Keratinocyte (primary cell): ENCODE measurements at regions not wholly inside any gene's neighbourhood (a gene's known extent, or its start where the extent isn't known, plus 50 kb on each side); places are given as distances from the start of the nearest gene placed in this dataset.
A peak's percentile ranks its signal among the peaks of the same experiment; 100 is the strongest.

Source experiments
- DNase-seq: peaks from one replicate; pipeline ENCODE4 v3.0.0-alpha.2; 2011; ENCODE audit warnings: low read depth, missing footprints, low spot score
- FAIRE-seq: peaks from 2 replicates; lab custom pipeline; 2011; peaks lifted over from hg19 to GRCh38; lab: Jason Lieb, UNC
- H2AFZ ChIP-seq: 2 replicates; pipeline ENCODE4 v1.6.0; 2012; ENCODE audit warnings: low read length, control low read depth, inconsistent platforms; ENCODE audit not compliant: control insufficient read depth
- H3K27ac ChIP-seq: 2 replicates; pipeline ENCODE4 v1.5.1; 2011; ENCODE audit warnings: low read length; ENCODE audit not compliant: control insufficient read depth, insufficient read depth
- H3K27me3 ChIP-seq: 3 replicates; pipeline ENCODE4 v1.6.0; 2011; ENCODE audit warnings: low read length; ENCODE audit not compliant: control insufficient read depth, insufficient read depth; ENCODE audit errors: extremely low read depth
- H3K36me3 ChIP-seq, 2 experiments: 2 replicates in 1 of 2; 3 replicates in 1 of 2; pipeline ENCODE4 v1.5.1; 2011; ENCODE audit warnings: low read length in 2 of 2, mild to moderate bottlenecking in 1 of 2; ENCODE audit not compliant: control insufficient read depth in 2 of 2, insufficient read depth in 2 of 2; ENCODE audit errors: extremely low read depth in 1 of 2
- H3K4me1 ChIP-seq: 3 replicates; pipeline ENCODE4 v1.5.1; 2011; ENCODE audit warnings: low read length; ENCODE audit not compliant: control insufficient read depth, insufficient read depth; ENCODE audit errors: extremely low read depth
- H3K4me2 ChIP-seq: 3 replicates; pipeline ENCODE4 v1.6.0; 2011; ENCODE audit warnings: low read depth, low read length; ENCODE audit not compliant: control insufficient read depth, insufficient read depth; ENCODE audit errors: extremely low read depth
- H3K4me3 ChIP-seq, 3 experiments: fragments of 200-600 bp in 1 of 3; sonication (generic) in 1 of 3; 2 replicates in 2 of 3; 3 replicates in 1 of 3; pipeline ENCODE4 v1.5.1; 2011 to 2016; ENCODE audit warnings: low read length in 3 of 3, mild to moderate bottlenecking in 3 of 3, control low read depth in 2 of 3, inconsistent platforms in 1 of 3, low read depth in 1 of 3, mixed read lengths in 1 of 3, mixed run types in 1 of 3, moderate library complexity in 1 of 3; ENCODE audit not compliant: control insufficient read depth in 2 of 3, insufficient read depth in 2 of 3; ENCODE audit errors: extremely low read depth in 1 of 3
- H3K79me2 ChIP-seq: 2 replicates; pipeline ENCODE4 v1.6.0; 2012; ENCODE audit warnings: low read length; ENCODE audit not compliant: control insufficient read depth, insufficient read depth
- H3K9ac ChIP-seq: 3 replicates; pipeline ENCODE4 v1.6.0; 2011; ENCODE audit warnings: low read length; ENCODE audit not compliant: control insufficient read depth, insufficient read depth; ENCODE audit errors: extremely low read depth
- H3K9me1 ChIP-seq: 3 replicates; pipeline ENCODE4 v1.6.0; 2011; ENCODE audit warnings: low read length; ENCODE audit not compliant: control insufficient read depth, insufficient read depth; ENCODE audit errors: extremely low read depth
- H3K9me3 ChIP-seq: 2 replicates; pipeline ENCODE4 v1.5.1; 2012; ENCODE audit warnings: low read depth, low read length; ENCODE audit not compliant: control insufficient read depth
- H4K20me1 ChIP-seq: 3 replicates; pipeline ENCODE4 v1.6.0; 2011; ENCODE audit warnings: low read length; ENCODE audit not compliant: control insufficient read depth, insufficient read depth; ENCODE audit errors: extremely low read depth
- EZH2 ChIP-seq: IDR thresholded peaks from one replicate; pipeline ENCODE4 v1.6.1; 2012; ENCODE audit warnings: inconsistent platforms, mild to moderate bottlenecking, low read length, moderate library complexity
- dilution Hi-C: fragments of 300-500 bp; cut with MboI; formaldehyde crosslinking; loops from one replicate; pipeline ENCODE4 v1.7.0; 2020; ENCODE audit warnings: low sequenced_read_pairs; ENCODE audit not compliant: extremely low pct_ligation_motif_present
- TF ChIP-seq, protein P1 (sequence below), 3 experiments: IDR thresholded peaks in 1 of 3; conservative IDR thresholded peaks in 1 of 3; optimal IDR thresholded peaks in 1 of 3; 2 replicates in 2 of 3; 3 replicates in 1 of 3; pipeline versions ENCODE3 to v1.5.1; 2011; ENCODE audit warnings: low read length in 3 of 3, mild to moderate bottlenecking in 3 of 3, moderate library complexity in 2 of 3, control low read depth in 1 of 3, inconsistent platforms in 1 of 3; ENCODE audit not compliant: insufficient read depth in 2 of 3; ENCODE audit errors: extremely low read depth in 1 of 3

DNA sequence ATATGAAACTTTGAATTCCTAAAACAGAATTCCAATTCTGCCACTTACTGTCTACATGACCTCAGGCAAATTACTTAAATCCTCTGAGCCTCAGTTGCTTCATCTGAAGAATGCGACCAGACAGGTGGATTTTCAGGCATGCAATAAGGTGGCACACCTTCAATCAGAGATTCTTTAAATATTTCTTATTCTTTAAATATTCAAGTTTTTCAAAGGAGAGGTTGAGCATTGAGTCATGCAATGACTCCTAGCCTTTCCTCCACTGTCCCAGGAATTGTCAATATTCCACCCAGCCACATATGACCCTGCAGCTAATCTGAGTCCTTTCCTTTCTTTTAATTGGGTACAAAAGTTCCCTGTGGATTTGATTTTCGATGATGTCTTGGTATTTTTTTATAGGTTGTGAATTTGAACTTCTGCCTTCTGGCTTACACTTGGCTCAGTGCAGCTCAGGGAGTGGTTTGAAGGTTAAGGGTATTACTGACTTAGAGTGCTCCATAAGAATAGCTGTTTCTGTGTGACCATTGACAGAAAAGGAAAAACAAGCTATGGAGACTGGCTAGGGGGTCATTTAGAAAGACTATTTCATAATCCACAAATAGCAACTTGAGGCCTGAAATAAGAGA lies 52.2 kb upstream of the PRDX6 start:
- no peaks in the 10 kb centered on the region for H3K36me3 ChIP-seq
- H3K27me3 ChIP-seq = no peaks in the 10 kb centered on the region
- dilution Hi-C loops = no loop called here
- TF ChIP-seq, protein P1, sequence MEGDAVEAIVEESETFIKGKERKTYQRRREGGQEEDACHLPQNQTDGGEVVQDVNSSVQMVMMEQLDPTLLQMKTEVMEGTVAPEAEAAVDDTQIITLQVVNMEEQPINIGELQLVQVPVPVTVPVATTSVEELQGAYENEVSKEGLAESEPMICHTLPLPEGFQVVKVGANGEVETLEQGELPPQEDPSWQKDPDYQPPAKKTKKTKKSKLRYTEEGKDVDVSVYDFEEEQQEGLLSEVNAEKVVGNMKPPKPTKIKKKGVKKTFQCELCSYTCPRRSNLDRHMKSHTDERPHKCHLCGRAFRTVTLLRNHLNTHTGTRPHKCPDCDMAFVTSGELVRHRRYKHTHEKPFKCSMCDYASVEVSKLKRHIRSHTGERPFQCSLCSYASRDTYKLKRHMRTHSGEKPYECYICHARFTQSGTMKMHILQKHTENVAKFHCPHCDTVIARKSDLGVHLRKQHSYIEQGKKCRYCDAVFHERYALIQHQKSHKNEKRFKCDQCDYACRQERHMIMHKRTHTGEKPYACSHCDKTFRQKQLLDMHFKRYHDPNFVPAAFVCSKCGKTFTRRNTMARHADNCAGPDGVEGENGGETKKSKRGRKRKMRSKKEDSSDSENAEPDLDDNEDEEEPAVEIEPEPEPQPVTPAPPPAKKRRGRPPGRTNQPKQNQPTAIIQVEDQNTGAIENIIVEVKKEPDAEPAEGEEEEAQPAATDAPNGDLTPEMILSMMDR (optimal IDR thresholded peaks at IDR 0.05 in 1 of 3, IDR thresholded peaks at IDR 0.05 in 1 of 3, conservative IDR thresholded peaks at IDR 0.05 in 1 of 3; ENCODE audit: extremely low read depth in 1 of 3, insufficient read depth in 2 of 3, low read length in 3 of 3) = no peak
- no peak for TF ChIP-seq EZH2
- DNase-seq = no peak
- peak overlapping the region; percentile 31 for H3K4me2 ChIP-seq
- H2AFZ ChIP-seq = no peak overlapping the region
- H4K20me1 ChIP-seq = no peaks in the 10 kb centered on the region
- no peaks in the 10 kb centered on the region for H3K9me3 ChIP-seq
- H3K79me2 ChIP-seq = no peaks in the 10 kb centered on the region
- H3K9ac ChIP-seq = no peak overlapping the region
- FAIRE-seq = no peak
- H3K27ac ChIP-seq = no peak overlapping the region
- H3K9me1 ChIP-seq = no peaks in the 10 kb centered on the region
- peaks cover 44% of the 10 kb centered on the region for H3K4me1 ChIP-seq
- H3K4me3 ChIP-seq = no peak overlapping the region

DNA sequence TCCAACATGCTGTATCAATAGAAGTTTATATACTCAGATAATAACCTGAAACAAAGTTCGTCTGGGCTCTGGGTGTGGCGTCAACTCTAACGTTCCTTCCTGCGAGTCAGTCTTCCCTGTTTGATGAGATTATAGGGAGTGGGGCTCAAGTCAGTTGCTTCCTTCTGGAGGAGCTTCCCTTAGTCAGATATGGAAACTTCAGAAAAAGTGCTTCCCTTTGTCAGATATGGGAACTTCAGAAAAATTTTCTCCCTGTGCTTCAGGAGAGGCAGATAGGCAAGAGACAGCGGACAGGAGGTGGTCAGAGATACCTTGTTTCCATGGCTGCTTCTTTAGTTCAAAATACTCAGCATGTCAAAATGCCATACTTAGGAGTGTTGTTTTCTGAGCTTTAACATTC lies 51.1 kb upstream of the PRDX6 start:
- H3K36me3 ChIP-seq = no peaks in the 10 kb centered on the region
- peak overlapping the region; percentile 45 for H3K4me2 ChIP-seq
- H3K9me1 ChIP-seq = no peaks in the 10 kb centered on the region
- H3K4me3 ChIP-seq = no peak overlapping the region
- H3K9me3 ChIP-seq = no peaks in the 10 kb centered on the region
- no peak for DNase-seq
- H4K20me1 ChIP-seq = no peaks in the 10 kb centered on the region
- peaks cover 52% of the 10 kb centered on the region for H3K4me1 ChIP-seq
- TF ChIP-seq, protein P1 (optimal IDR thresholded peaks at IDR 0.05 in 1 of 3, IDR thresholded peaks at IDR 0.05 in 1 of 3, conservative IDR thresholded peaks at IDR 0.05 in 1 of 3; ENCODE audit: extremely low read depth in 1 of 3, insufficient read depth in 2 of 3, low read length in 3 of 3) = no peak
- TF ChIP-seq EZH2 = no peak
- FAIRE-seq = no peak
- no peaks in the 10 kb centered on the region for H3K79me2 ChIP-seq
- no peaks in the 10 kb centered on the region for H3K27me3 ChIP-seq
- dilution Hi-C loops = no loop called here
- H2AFZ ChIP-seq = peak overlapping the region; percentile 19
- H3K27ac ChIP-seq = no peak overlapping the region
- no peak overlapping the region for H3K9ac ChIP-seq
